Upper lobe of right lung (tissue), 1 donor: ENCODE measurements at regions not wholly inside any gene's neighbourhood (a gene's known extent, or its start where the extent isn't known, plus 50 kb on each side); places are given as distances from the start of the nearest gene placed in this dataset.

ENCODE experiments used
- ATAC-seq: fragments of 200-7000 bp; cut with Tn5 transposase; one replicate; pipeline ENCODE4 v1.9.1; 2020; ENCODE audit warnings: mild to moderate bottlenecking, moderate library complexity
- DNase-seq: peaks from one replicate; pipeline ENCODE4 v3.0.0-alpha.2; 2020
- H3K27ac ChIP-seq: fragments of 200-600 bp; one replicate; pipeline ENCODE4 v1.8.0; 2022
- H3K27me3 ChIP-seq: fragments of 200-600 bp; one replicate; pipeline ENCODE4 v1.8.0; 2022; ENCODE audit warnings: mild to moderate bottlenecking
- H3K36me3 ChIP-seq: fragments of 200-600 bp; one replicate; pipeline ENCODE4 v1.8.0; 2022
- H3K4me1 ChIP-seq: fragments of 200-600 bp; one replicate; pipeline ENCODE4 v1.8.0; 2022
- H3K4me3 ChIP-seq: fragments of 200-600 bp; one replicate; pipeline ENCODE4 v1.8.0; 2022; ENCODE audit warnings: mild to moderate bottlenecking
- H3K9me3 ChIP-seq: fragments of 200-600 bp; one replicate; pipeline ENCODE4 v1.8.0; 2022
- intact Hi-C: fragments of 100-400 bp; cut with DNase I; formaldehyde crosslinking; loops from one replicate; pipeline ENCODE4 v1.11.0; 2022
- TF ChIP-seq, protein P1 (sequence below): fragments of 200-600 bp; IDR thresholded peaks from one replicate; pipeline ENCODE4 v1.8.0; 2022; ENCODE audit warnings: antibody characterized with exemption
- donor health status: DM: no; HTN: yes; CAD: no; lungs with severe emphysema.

DNA sequence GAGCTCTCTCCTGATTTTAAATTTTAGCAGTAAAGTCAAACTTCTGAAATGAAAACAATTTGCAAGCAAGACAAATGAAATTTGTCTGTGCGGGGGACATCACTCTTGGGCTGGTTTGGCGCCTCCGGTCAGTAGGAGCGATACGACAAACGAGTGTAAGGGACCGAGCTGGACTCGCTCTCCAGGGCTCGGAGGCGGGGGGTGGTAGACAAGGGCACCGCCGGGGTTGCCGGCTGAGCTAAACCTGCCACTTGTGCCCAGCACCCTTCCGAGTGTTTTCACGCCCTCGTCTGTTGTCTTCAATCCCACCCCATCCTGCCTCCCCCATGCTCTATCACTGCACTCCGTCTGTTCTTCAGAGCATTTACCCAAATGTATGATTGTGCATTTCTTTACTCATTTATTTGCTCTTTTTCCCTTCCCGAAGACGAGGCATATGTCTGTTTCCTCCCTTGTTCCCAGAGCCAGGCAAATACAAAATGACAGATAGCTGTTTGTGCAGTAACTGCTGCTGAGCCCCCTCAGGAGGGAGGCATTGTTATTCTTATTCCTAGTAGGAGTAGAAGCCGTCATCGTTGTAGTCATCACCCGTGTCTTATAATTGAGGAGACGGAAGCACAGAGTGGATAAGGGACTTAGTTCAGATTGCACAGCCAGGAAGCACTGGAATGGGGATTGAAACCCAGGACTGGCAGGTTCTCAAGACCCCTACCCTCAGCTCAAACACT, 62.8 kb upstream of the APCDD1L start:
- TF ChIP-seq, protein P1, sequence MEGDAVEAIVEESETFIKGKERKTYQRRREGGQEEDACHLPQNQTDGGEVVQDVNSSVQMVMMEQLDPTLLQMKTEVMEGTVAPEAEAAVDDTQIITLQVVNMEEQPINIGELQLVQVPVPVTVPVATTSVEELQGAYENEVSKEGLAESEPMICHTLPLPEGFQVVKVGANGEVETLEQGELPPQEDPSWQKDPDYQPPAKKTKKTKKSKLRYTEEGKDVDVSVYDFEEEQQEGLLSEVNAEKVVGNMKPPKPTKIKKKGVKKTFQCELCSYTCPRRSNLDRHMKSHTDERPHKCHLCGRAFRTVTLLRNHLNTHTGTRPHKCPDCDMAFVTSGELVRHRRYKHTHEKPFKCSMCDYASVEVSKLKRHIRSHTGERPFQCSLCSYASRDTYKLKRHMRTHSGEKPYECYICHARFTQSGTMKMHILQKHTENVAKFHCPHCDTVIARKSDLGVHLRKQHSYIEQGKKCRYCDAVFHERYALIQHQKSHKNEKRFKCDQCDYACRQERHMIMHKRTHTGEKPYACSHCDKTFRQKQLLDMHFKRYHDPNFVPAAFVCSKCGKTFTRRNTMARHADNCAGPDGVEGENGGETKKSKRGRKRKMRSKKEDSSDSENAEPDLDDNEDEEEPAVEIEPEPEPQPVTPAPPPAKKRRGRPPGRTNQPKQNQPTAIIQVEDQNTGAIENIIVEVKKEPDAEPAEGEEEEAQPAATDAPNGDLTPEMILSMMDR, result no peak
- Histone ChIP-seq H3K27ac (no peak overlapping the region), H3K36me3 (no peaks in the 10 kb centered on the region), H3K9me3 (no peaks in the 10 kb centered on the region), H3K4me3 (no peak overlapping the region), H3K4me1 (no peaks in the 10 kb centered on the region), H3K27me3 (no peaks in the 10 kb centered on the region)
- ATAC-seq (no peak), DNase-seq (peak; percentile 30)
- intact Hi-C loops, result no loop called here

DNA sequence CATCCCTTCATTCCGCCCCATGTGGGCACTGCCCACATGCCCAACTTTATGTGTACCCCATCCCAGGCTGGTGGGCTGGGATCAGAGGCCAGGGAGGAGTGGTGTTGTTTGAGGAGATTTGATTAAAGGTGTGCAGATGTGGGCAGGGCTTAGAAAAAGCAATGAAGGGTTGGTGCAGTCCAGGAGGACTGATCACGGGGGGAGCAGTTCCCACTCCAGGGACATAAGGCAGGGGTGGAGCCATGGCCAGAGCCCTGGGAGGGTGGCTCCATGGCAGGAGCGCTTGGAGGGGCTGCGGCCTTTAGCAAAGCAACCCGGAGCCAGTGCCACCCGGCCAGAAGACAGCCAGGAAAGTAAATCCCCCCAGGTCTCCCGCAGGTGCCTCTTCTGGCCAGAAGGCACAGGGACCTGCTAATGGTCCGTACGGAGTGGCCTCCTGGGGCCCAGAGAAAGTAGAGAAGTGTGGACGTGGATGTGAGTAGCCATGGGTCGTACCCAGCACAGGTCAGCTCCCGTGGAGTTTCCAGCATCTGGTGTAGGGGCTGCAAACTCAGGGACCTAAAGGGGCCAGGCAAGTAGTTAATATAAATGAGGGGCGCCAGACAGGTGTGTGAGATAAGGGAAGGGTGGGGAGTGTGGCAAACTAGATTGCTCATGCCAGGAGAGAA, 62.1 kb upstream of the APCDD1L start:
- H3K4me1 ChIP-seq, result no peaks in the 10 kb centered on the region
- peak; percentile 58 for DNase-seq
- no peaks in the 10 kb centered on the region for H3K9me3 ChIP-seq
- no peak overlapping the region for H3K4me3 ChIP-seq
- TF ChIP-seq, protein P1, result no peak
- H3K36me3 ChIP-seq, result no peaks in the 10 kb centered on the region
- no peak for ATAC-seq
- intact Hi-C loops, result no loop called here
- no peak overlapping the region for H3K27ac ChIP-seq
- no peaks in the 10 kb centered on the region for H3K27me3 ChIP-seq

DNA sequence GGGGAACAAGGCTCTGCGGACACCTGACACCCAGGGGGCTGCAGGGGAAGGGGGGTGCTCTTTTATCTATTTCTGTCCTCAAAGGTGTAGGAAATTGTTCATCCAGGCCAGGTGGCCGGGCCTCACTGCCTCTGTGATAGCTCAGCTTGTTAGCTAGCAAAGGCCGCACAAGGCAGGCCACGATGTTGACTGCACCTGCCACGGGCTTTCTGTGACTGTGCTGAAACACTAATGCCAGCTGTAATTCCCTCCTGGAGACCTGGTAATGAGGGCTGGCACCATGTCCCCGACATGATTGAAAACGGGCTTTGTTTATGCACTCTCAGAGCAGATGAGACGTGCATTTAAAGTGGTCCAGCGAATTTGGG, 61.4 kb upstream of the APCDD1L start:
- Histone ChIP-seq H3K27me3 (no peaks in the 10 kb centered on the region), H3K27ac (no peak overlapping the region), H3K4me3 (no peak overlapping the region), H3K9me3 (no peaks in the 10 kb centered on the region), H3K36me3 (no peaks in the 10 kb centered on the region), H3K4me1 (no peaks in the 10 kb centered on the region)
- intact Hi-C loops, result no loop called here
- ATAC-seq (no peak), DNase-seq (peak; percentile 40)
- TF ChIP-seq, protein P1, result no peak

DNA sequence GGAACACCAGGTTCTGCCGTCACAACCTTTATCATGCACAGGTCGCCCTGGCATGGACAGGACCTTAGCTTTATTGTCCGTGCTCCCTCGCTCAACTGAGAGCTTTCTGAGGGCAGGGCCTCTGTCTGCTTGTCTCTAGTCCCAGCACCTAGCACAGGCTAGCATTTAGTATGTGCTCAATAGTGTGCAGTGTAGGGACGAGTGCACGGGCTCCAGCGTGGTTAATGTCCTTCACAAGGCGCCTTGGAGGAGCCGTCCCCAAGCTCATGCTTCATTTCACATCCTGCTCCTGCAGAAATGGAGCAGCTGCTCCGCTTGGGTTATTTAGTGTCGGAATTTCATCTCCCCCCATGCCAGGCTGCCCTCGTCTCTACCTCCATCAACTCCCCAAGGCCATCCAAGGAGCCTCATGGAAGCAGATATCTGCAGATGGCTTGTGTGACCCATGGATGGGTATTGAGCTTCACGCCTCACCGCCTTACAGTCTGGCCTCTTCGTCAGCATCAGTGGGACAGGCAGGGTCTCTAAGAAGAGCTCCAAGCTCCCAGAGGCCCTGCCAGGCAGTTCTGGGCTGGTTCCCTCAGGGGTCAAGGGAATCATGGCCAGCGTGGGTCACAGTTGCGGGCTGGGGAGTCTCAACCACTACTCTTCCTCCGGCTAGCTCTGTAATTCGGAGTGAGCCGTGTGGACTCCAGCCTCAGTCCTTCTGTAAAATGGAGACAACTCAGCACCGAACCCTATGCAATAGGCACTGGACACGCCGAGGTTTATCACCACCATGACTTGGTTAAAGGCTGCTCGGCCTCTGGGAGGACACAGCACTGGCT, 60.8 kb upstream of the APCDD1L start:
- intact Hi-C loops, result no loop called here
- peak; percentile 36 for DNase-seq

DNA sequence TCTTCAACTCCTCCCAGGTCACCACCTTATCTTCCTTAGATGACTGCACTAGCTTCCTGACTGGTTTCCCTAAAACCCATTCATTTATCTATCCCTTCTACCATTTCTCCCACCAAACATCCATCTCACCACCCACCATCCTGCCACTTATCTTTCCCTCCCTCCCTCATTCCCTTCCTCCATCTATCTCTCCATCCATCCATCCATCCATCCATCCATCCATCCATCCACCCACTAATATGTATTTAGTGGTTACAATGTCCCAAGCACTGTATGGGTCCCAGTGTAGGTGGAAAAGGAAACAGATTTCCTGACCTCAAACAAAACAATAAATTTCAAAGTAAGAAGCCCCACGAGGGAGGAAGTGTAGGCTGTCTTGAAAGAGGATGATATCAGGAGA, 59.3 kb upstream of the APCDD1L start:
- H3K36me3 ChIP-seq, result no peaks in the 10 kb centered on the region
- DNase-seq, result no peak
- no peak overlapping the region for H3K27ac ChIP-seq
- no peaks in the 10 kb centered on the region for H3K27me3 ChIP-seq
- TF ChIP-seq, protein P1, result no peak
- intact Hi-C loops, result no loop called here
- H3K4me1 ChIP-seq, result no peaks in the 10 kb centered on the region
- ATAC-seq, result no peak
- no peak overlapping the region for H3K4me3 ChIP-seq
- no peaks in the 10 kb centered on the region for H3K9me3 ChIP-seq

More for the DNA sequence above, 60.8 kb upstream of the APCDD1L start:
- TF ChIP-seq, protein P1, result no peak
- H3K4me1 ChIP-seq, result no peaks in the 10 kb centered on the region
- no peaks in the 10 kb centered on the region for H3K9me3 ChIP-seq
- H3K27ac ChIP-seq, result no peak overlapping the region
- no peak overlapping the region for H3K4me3 ChIP-seq
- no peak for ATAC-seq
- H3K27me3 ChIP-seq, result no peaks in the 10 kb centered on the region
- no peaks in the 10 kb centered on the region for H3K36me3 ChIP-seq
